Heart left ventricle (tissue), 13 donors: ENCODE measurements at regions not wholly inside any gene's neighbourhood (a gene's known extent, or its start where the extent isn't known, plus 50 kb on each side); places are given as distances from the start of the nearest gene placed in this dataset.
"Not testable (repeated sequence)": the region's sequence is repeated elsewhere in the genome, so short reads cannot be mapped to it uniquely, and the experiment has no call there.

Source experiments
- CTCF ChIP-seq, 12 donors: fragments of 200-600 bp; sonication (generic) in 4 of 12; IDR thresholded peaks; one replicate each; pipeline versions ENCODE4 v1.5.0 to v1.8.0; 2018 to 2022; ENCODE audit warnings: antibody characterized with exemption in 12 of 12, mild to moderate bottlenecking in 5 of 12
- POLR2A ChIP-seq, 2 donors: fragments of 450-650 bp; IDR thresholded peaks; one replicate each; pipeline ENCODE4 v1.6.1; 2017; ENCODE audit warnings: antibody characterized with exemption in 2 of 2, mild to moderate bottlenecking in 2 of 2, moderate library complexity in 2 of 2
- donor health status: ischemic (EF 13 %, LVEDD 7.1; RV severe dilation, severe dysfunction).
- donor health status: DM: no; HTN: yes; CAD: no.
- donor health status: DM: no; HTN: no; CAD: no.
- donor health status: ischemic (EF 25% LVEDD 6.9; RV normal size, moderate dysfunction).
- donor health status: ischemic (EF 25% LVEDD 5.7; RV mildly dilated, moderate dysfunction).
- donor health status: ischemic (EF 35%, LVEDD 5.7; RV mildly dilated, moderate dysfunction).
- donor health status: nonischemic (EF 11% LVEDD 7.7; RV severe dilation, severe dysfunction).
- donor health status: DM: yes; HTN: yes; CAD: no.
- donor health status: PGD.
- donor health status: ischemic (EF 29% LVEDD 5.4; RV normal size, mild dysfunction).
- donor health status: nonischemic (EF 23%, LVEDD 6.1; RV moderate dilation, normal function).

- TF ChIP-seq POLR2A, CTCF (IDR thresholded peaks at IDR 0.05): not testable (repeated sequence)
Observed at GRCh38 chr16:59096682-59097081, 362.6 kb upstream of the GOT2 start.
